PC-9 (cell line): ENCODE measurements at regions not wholly inside any gene's neighbourhood (a gene's known extent, or its start where the extent isn't known, plus 50 kb on each side); places are given as distances from the start of the nearest gene placed in this dataset.

Experiments
- CTCF ChIP-seq: fragments of 200-600 bp; sonication (generic); conservative IDR thresholded peaks from 2 replicates; pipeline ENCODE4 v1.6.1; 2017; ENCODE audit warnings: mixed run types, antibody characterized with exemption, mild to moderate bottlenecking, moderate library complexity
- EZH2 ChIP-seq: fragments of 200-600 bp; sonication (generic); IDR thresholded peaks from 2 replicates; pipeline ENCODE4 v1.8.0; 2017; ENCODE audit warnings: antibody characterized with exemption, low read depth

- no peak for TF ChIP-seq CTCF
- no peak for TF ChIP-seq EZH2
Observed at GRCh38 chr10:22150842-22151241, 67.0 kb downstream of the EBLN1 start.
